HG03095 (cell line): ENCODE measurements at regions not wholly inside any gene's neighbourhood (a gene's known extent, or its start where the extent isn't known, plus 50 kb on each side); places are given as distances from the start of the nearest gene placed in this dataset.

Experiments
- ATAC-seq: cut with Tn5 transposase; IDR thresholded peaks from one replicate; pipeline ENCODE4 v1.9.1; 2021; ENCODE audit warnings: moderate library complexity; ENCODE audit not compliant: unreplicated experiment

- no peak for ATAC-seq
These were observed 449.9 kb downstream of the INHBA start for GRCh38 chr7:41252957-41253356.

- no peak for ATAC-seq
These were observed 450.3 kb downstream of the INHBA start for GRCh38 chr7:41252551-41252950.

- ATAC-seq = no peak
These were observed 455.6 kb downstream of the INHBA start for GRCh38 chr7:41247143-41247865.

GRCh38 chr7:41245916-41246315, 457.0 kb downstream of the INHBA start:
- ATAC-seq = no peak

- ATAC-seq = no peak
These were observed 458.6 kb downstream of the INHBA start for GRCh38 chr7:41244246-41244645.

- ATAC-seq = no peak
These were observed 461.2 kb downstream of the INHBA start for GRCh38 chr7:41241641-41242040.

GRCh38 chr7:41239596-41239995, 463.3 kb downstream of the INHBA start:
- no peak for ATAC-seq

GRCh38 chr7:41238851-41239331, 464.0 kb downstream of the INHBA start:
- ATAC-seq = no peak

- no peak for ATAC-seq
These were observed 464.9 kb downstream of the INHBA start for GRCh38 chr7:41237956-41238355.

- no peak for ATAC-seq
These were observed 470.8 kb downstream of the INHBA start for GRCh38 chr7:41232086-41232485.

- no peak for ATAC-seq
These were observed 478.7 kb downstream of the INHBA start for GRCh38 chr7:41224063-41224763.

- ATAC-seq = no peak
These were observed 480.1 kb downstream of the INHBA start for GRCh38 chr7:41222746-41223145.

GRCh38 chr7:41220266-41220665, 482.6 kb downstream of the INHBA start:
- no peak for ATAC-seq

- no peak for ATAC-seq
These were observed 483.6 kb downstream of the INHBA start for GRCh38 chr7:41219276-41219675.

GRCh38 chr7:41217306-41217705, 485.6 kb downstream of the INHBA start:
- ATAC-seq = no peak

GRCh38 chr7:41207141-41207540, 495.7 kb downstream of the INHBA start:
- no peak for ATAC-seq

GRCh38 chr7:41206267-41206666, 496.6 kb downstream of the INHBA start:
- peak; percentile 27 for ATAC-seq

GRCh38 chr7:41205600-41205999, 497.3 kb downstream of the INHBA start:
- ATAC-seq = peak; percentile 75

GRCh38 chr7:41203542-41203941, 499.3 kb downstream of the INHBA start:
- no peak for ATAC-seq

GRCh38 chr7:41201021-41201420, 501.9 kb downstream of the INHBA start:
- ATAC-seq = no peak

- ATAC-seq = no peak
These were observed 503.8 kb downstream of the INHBA start for GRCh38 chr7:41199136-41199535.

GRCh38 chr7:41198502-41198901, 504.4 kb downstream of the INHBA start:
- no peak for ATAC-seq
